ENCODE measurements at regions not wholly inside any gene's neighbourhood (a gene's known extent, or its start where the extent isn't known, plus 50 kb on each side); places are given as distances from the start of the nearest gene placed in this dataset.

- Histone ChIP-seq H3K27ac (ENCODE audit: low read depth, low read length) (no peak overlapping the region), H3K9me3 (ENCODE audit: control insufficient read depth in 1 of 2, low read length in 2 of 2) (no peaks in the 10 kb centered on the region), H3K4me1 (ENCODE audit: insufficient read depth, low read length) (no peaks in the 10 kb centered on the region), H3K4me3 (ENCODE audit: low read length in 2 of 2) (no peak overlapping the region), H3K36me3 (ENCODE audit: insufficient read depth, low read length) (no peaks in the 10 kb centered on the region), H3K27me3 (ENCODE audit: insufficient read depth, low read length) (no peaks in the 10 kb centered on the region)
- ChIA-PET POLR2A (ENCODE audit: partially characterized antibody) (no interaction called here), CTCF (ENCODE audit: partially characterized antibody) (no interaction called here)
- Mint-ChIP-seq H3K27me3 (no peaks in the 10 kb centered on the region), H3K27ac (no peak overlapping the region), H3K4me1 (no peaks in the 10 kb centered on the region), H3K9me3 (peaks cover 0 to 25% (median 18%) of the 10 kb centered on the region in 8 donors), H3K4me3 (no peak overlapping the region), H3K36me3 (no peaks in the 10 kb centered on the region)
- DNase-seq, result no peak
- intact Hi-C loops (cut with micrococcal nuclease), result no loop called here
These were observed 755.1 kb upstream of the COBL start for GRCh38 chr7:52071744-52072143.

- no peaks in the 10 kb centered on the region for H3K27me3 ChIP-seq (ENCODE audit: insufficient read depth, low read length)
- H3K4me1 Mint-ChIP-seq, result no peaks in the 10 kb centered on the region
- CTCF ChIA-PET (ENCODE audit: partially characterized antibody), result no interaction called here
- POLR2A ChIA-PET (ENCODE audit: partially characterized antibody), result no interaction called here
- H3K9me3 ChIP-seq (ENCODE audit: control insufficient read depth in 1 of 2, low read length in 2 of 2), result no peaks in the 10 kb centered on the region
- no peak overlapping the region for H3K4me3 ChIP-seq (ENCODE audit: low read length in 2 of 2)
- H3K4me3 Mint-ChIP-seq, result no peak overlapping the region
- H3K4me1 ChIP-seq (ENCODE audit: insufficient read depth, low read length), result no peaks in the 10 kb centered on the region
- H3K27ac ChIP-seq (ENCODE audit: low read depth, low read length), result no peak overlapping the region
- no peak overlapping the region for H3K27ac Mint-ChIP-seq
- no peaks in the 10 kb centered on the region for H3K36me3 Mint-ChIP-seq
- H3K36me3 ChIP-seq (ENCODE audit: insufficient read depth, low read length), result no peaks in the 10 kb centered on the region
- no peaks in the 10 kb centered on the region for H3K27me3 Mint-ChIP-seq
- intact Hi-C loops (cut with micrococcal nuclease), result no loop called here
- no peak for DNase-seq
- H3K9me3 Mint-ChIP-seq, result peaks cover 2 to 15% (median 9%) of the 10 kb centered on the region in 8 donors
These were observed 747.9 kb upstream of the COBL start for GRCh38 chr7:52064493-52064892.

- no peaks in the 10 kb centered on the region for H3K36me3 ChIP-seq (ENCODE audit: insufficient read depth, low read length)
- POLR2A ChIA-PET (ENCODE audit: partially characterized antibody), result no interaction called here
- CTCF ChIA-PET (ENCODE audit: partially characterized antibody), result no interaction called here
- no peak overlapping the region for H3K4me3 Mint-ChIP-seq
- H3K27me3 Mint-ChIP-seq, result no peaks in the 10 kb centered on the region
- no peaks in the 10 kb centered on the region for H3K36me3 Mint-ChIP-seq
- H3K4me3 ChIP-seq (ENCODE audit: low read length in 2 of 2), result no peak overlapping the region
- intact Hi-C loops (cut with micrococcal nuclease), result no loop called here
- H3K27me3 ChIP-seq (ENCODE audit: insufficient read depth, low read length), result no peaks in the 10 kb centered on the region
- no peak for DNase-seq
- H3K9me3 ChIP-seq (ENCODE audit: control insufficient read depth in 1 of 2, low read length in 2 of 2), result no peaks in the 10 kb centered on the region
- H3K27ac ChIP-seq (ENCODE audit: low read depth, low read length), result no peak overlapping the region
- peaks cover 2 to 19% (median 8%) of the 10 kb centered on the region in 8 donors for H3K9me3 Mint-ChIP-seq
- no peaks in the 10 kb centered on the region for H3K4me1 ChIP-seq (ENCODE audit: insufficient read depth, low read length)
- H3K4me1 Mint-ChIP-seq, result no peaks in the 10 kb centered on the region
- H3K27ac Mint-ChIP-seq, result no peak overlapping the region
These were observed 745.1 kb upstream of the COBL start for GRCh38 chr7:52061666-52062065.

- Mint-ChIP-seq H3K4me3 (no peak overlapping the region), H3K36me3 (no peaks in the 10 kb centered on the region), H3K4me1 (no peaks in the 10 kb centered on the region), H3K27me3 (no peaks in the 10 kb centered on the region), H3K27ac (no peak overlapping the region), H3K9me3 (peaks cover 0 to 24% (median 9%) of the 10 kb centered on the region in 8 donors)
- no peak overlapping the region for H3K27ac ChIP-seq (ENCODE audit: low read depth, low read length)
- ChIA-PET CTCF (ENCODE audit: partially characterized antibody) (no interaction called here), POLR2A (ENCODE audit: partially characterized antibody) (no interaction called here)
- H3K4me3 ChIP-seq (ENCODE audit: low read length in 2 of 2), result no peak overlapping the region
- no peaks in the 10 kb centered on the region for H3K27me3 ChIP-seq (ENCODE audit: insufficient read depth, low read length)
- no peaks in the 10 kb centered on the region for H3K36me3 ChIP-seq (ENCODE audit: insufficient read depth, low read length)
- H3K4me1 ChIP-seq (ENCODE audit: insufficient read depth, low read length), result no peaks in the 10 kb centered on the region
- no peaks in the 10 kb centered on the region for H3K9me3 ChIP-seq (ENCODE audit: control insufficient read depth in 1 of 2, low read length in 2 of 2)
- intact Hi-C loops (cut with micrococcal nuclease), result no loop called here
- no peak for DNase-seq
These were observed 736.9 kb upstream of the COBL start for GRCh38 chr7:52053525-52053924.

GRCh38 chr7:52030722-52031121, 714.1 kb upstream of the COBL start:
- Histone ChIP-seq H3K4me1 (ENCODE audit: insufficient read depth, low read length) (no peaks in the 10 kb centered on the region), H3K27me3 (ENCODE audit: insufficient read depth, low read length) (no peaks in the 10 kb centered on the region), H3K4me3 (ENCODE audit: low read length in 2 of 2) (no peak overlapping the region), H3K36me3 (ENCODE audit: insufficient read depth, low read length) (no peaks in the 10 kb centered on the region), H3K27ac (ENCODE audit: low read depth, low read length) (no peak overlapping the region), H3K9me3 (ENCODE audit: control insufficient read depth in 1 of 2, low read length in 2 of 2) (no peaks in the 10 kb centered on the region)
- Mint-ChIP-seq H3K27ac (no peak overlapping the region), H3K4me3 (no peak overlapping the region), H3K36me3 (no peaks in the 10 kb centered on the region), H3K27me3 (no peaks in the 10 kb centered on the region), H3K4me1 (no peaks in the 10 kb centered on the region), H3K9me3 (peaks cover 3 to 13% (median 7%) of the 10 kb centered on the region in 8 donors)
- intact Hi-C loops (cut with micrococcal nuclease), result no loop called here
- ChIA-PET POLR2A (ENCODE audit: partially characterized antibody) (no interaction called here), CTCF (ENCODE audit: partially characterized antibody) (no interaction called here)
- DNase-seq, result no peak

- peaks cover 0 to 12% (median 6%) of the 10 kb centered on the region in 8 donors for H3K9me3 Mint-ChIP-seq
- Histone ChIP-seq H3K27ac (ENCODE audit: low read depth, low read length) (no peak overlapping the region), H3K4me1 (ENCODE audit: insufficient read depth, low read length) (no peaks in the 10 kb centered on the region), H3K27me3 (ENCODE audit: insufficient read depth, low read length) (no peaks in the 10 kb centered on the region), H3K36me3 (ENCODE audit: insufficient read depth, low read length) (no peaks in the 10 kb centered on the region), H3K9me3 (ENCODE audit: control insufficient read depth in 1 of 2, low read length in 2 of 2) (no peaks in the 10 kb centered on the region), H3K4me3 (ENCODE audit: low read length in 2 of 2) (no peak overlapping the region)
- H3K27ac Mint-ChIP-seq, result no peak overlapping the region
- H3K4me1 Mint-ChIP-seq, result no peaks in the 10 kb centered on the region
- H3K27me3 Mint-ChIP-seq, result no peaks in the 10 kb centered on the region
- no peak overlapping the region for H3K4me3 Mint-ChIP-seq
- CTCF ChIA-PET (ENCODE audit: partially characterized antibody), result no interaction called here
- no peaks in the 10 kb centered on the region for H3K36me3 Mint-ChIP-seq
- no peak for DNase-seq
- POLR2A ChIA-PET (ENCODE audit: partially characterized antibody), result no interaction called here
- intact Hi-C loops (cut with micrococcal nuclease), result no loop called here
These were observed 709.5 kb upstream of the COBL start for GRCh38 chr7:52026140-52026539.

- Histone ChIP-seq H3K4me1 (ENCODE audit: insufficient read depth, low read length) (no peaks in the 10 kb centered on the region), H3K27ac (ENCODE audit: low read depth, low read length) (no peak overlapping the region), H3K27me3 (ENCODE audit: insufficient read depth, low read length) (no peaks in the 10 kb centered on the region), H3K9me3 (ENCODE audit: control insufficient read depth in 1 of 2, low read length in 2 of 2) (no peaks in the 10 kb centered on the region), H3K4me3 (ENCODE audit: low read length in 2 of 2) (no peak overlapping the region), H3K36me3 (ENCODE audit: insufficient read depth, low read length) (no peaks in the 10 kb centered on the region)
- Mint-ChIP-seq H3K4me3 (no peak overlapping the region), H3K27ac (no peak overlapping the region), H3K36me3 (no peaks in the 10 kb centered on the region), H3K9me3 (peaks cover 2 to 9% (median 6%) of the 10 kb centered on the region in 8 donors), H3K4me1 (no peaks in the 10 kb centered on the region), H3K27me3 (no peaks in the 10 kb centered on the region)
- ChIA-PET POLR2A (ENCODE audit: partially characterized antibody) (interaction anchor here (0.6 kb wide), 1 partner anchor 157 kb away, joined by 3 read pairs; no protein-coding TSS in a partner anchor), CTCF (ENCODE audit: partially characterized antibody) (no interaction called here)
- intact Hi-C loops (cut with micrococcal nuclease), result no loop called here
- no peak for DNase-seq
These were observed 704.7 kb upstream of the COBL start for GRCh38 chr7:52021343-52021742.

GRCh38 chr7:52018680-52019054, 702.1 kb upstream of the COBL start:
- Mint-ChIP-seq H3K9me3 (peaks cover 2 to 12% (median 7%) of the 10 kb centered on the region in 8 donors), H3K27ac (no peak overlapping the region), H3K4me1 (no peaks in the 10 kb centered on the region), H3K4me3 (no peak overlapping the region), H3K36me3 (no peaks in the 10 kb centered on the region), H3K27me3 (no peaks in the 10 kb centered on the region)
- H3K9me3 ChIP-seq (ENCODE audit: control insufficient read depth in 1 of 2, low read length in 2 of 2), result no peaks in the 10 kb centered on the region
- CTCF ChIA-PET (ENCODE audit: partially characterized antibody), result no interaction called here
- no peaks in the 10 kb centered on the region for H3K4me1 ChIP-seq (ENCODE audit: insufficient read depth, low read length)
- H3K27ac ChIP-seq (ENCODE audit: low read depth, low read length), result no peak overlapping the region
- H3K27me3 ChIP-seq (ENCODE audit: insufficient read depth, low read length), result no peaks in the 10 kb centered on the region
- POLR2A ChIA-PET (ENCODE audit: partially characterized antibody), result no interaction called here
- H3K4me3 ChIP-seq (ENCODE audit: low read length in 2 of 2), result no peak overlapping the region
- H3K36me3 ChIP-seq (ENCODE audit: insufficient read depth, low read length), result no peaks in the 10 kb centered on the region
- no peak for DNase-seq
- intact Hi-C loops (cut with micrococcal nuclease), result no loop called here

Measured in CD4-positive, alpha-beta memory T cell (primary cell).